ENCODE measurements at regions not wholly inside any gene's neighbourhood (a gene's known extent, or its start where the extent isn't known, plus 50 kb on each side); places are given as distances from the start of the nearest gene placed in this dataset.

- TF ChIP-seq EZH2 (IDR thresholded peaks at IDR 0.05; ENCODE audit: insufficient read depth, poor library complexity, severe bottlenecking) (no peak), EZH2phosphoT487 (IDR thresholded peaks at IDR 0.05; ENCODE audit: insufficient read depth, low read depth) (no peak)
These were observed 660.2 kb upstream of the LMCD1 start for GRCh38 chr3:7841451-7841850.

Data from GM23248 (cell line).